ENCODE measurements at regions not wholly inside any gene's neighbourhood (a gene's known extent, or its start where the extent isn't known, plus 50 kb on each side); places are given as distances from the start of the nearest gene placed in this dataset.
"Not testable (repeated sequence)": the region's sequence is repeated elsewhere in the genome, so short reads cannot be mapped to it uniquely, and the experiment has no call there.

DNA sequence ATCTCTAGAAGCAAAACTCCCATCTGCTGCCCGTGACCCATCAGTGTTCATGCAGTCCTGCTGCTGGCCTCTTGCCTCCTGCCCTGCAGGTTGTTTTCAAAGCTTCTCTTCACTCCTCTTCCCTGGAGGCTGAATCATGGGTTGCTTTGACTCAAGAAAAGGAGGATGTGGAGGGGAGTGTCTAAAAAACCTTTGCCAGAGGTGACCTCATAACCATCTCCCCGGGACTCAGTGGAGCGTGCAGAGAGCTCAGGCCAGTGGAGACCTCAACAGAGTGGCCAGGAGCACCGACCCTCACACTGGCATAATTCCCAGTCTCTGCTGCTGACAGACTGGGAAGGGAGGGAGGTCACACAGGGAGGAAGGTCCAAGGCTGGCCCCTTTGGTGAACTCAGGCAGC, 60.9 kb upstream of the ITGA11 start:
- no peak overlapping the region for H3K4me3 ChIP-seq
- H3K4me1 ChIP-seq = peaks cover 7 to 8% of the 10 kb centered on the region in 2 donors
- intact Hi-C loops (cut with DNase I; ENCODE audit: low total_unique reads) = no loop called here
- H3K27ac ChIP-seq = peak overlapping the region; percentile 87 to 95
- TF ChIP-seq POLR2A (IDR thresholded peaks at IDR 0.05) = peak; percentile 24 to 27
- TF ChIP-seq, protein P1, sequence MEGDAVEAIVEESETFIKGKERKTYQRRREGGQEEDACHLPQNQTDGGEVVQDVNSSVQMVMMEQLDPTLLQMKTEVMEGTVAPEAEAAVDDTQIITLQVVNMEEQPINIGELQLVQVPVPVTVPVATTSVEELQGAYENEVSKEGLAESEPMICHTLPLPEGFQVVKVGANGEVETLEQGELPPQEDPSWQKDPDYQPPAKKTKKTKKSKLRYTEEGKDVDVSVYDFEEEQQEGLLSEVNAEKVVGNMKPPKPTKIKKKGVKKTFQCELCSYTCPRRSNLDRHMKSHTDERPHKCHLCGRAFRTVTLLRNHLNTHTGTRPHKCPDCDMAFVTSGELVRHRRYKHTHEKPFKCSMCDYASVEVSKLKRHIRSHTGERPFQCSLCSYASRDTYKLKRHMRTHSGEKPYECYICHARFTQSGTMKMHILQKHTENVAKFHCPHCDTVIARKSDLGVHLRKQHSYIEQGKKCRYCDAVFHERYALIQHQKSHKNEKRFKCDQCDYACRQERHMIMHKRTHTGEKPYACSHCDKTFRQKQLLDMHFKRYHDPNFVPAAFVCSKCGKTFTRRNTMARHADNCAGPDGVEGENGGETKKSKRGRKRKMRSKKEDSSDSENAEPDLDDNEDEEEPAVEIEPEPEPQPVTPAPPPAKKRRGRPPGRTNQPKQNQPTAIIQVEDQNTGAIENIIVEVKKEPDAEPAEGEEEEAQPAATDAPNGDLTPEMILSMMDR (IDR thresholded peaks at IDR 0.05) = peak in 2 of 4 experiments; percentile 6 to 25
- peak; percentile 75 to 93 for DNase-seq
- no peaks in the 10 kb centered on the region for H3K9me3 ChIP-seq
- H3K27me3 ChIP-seq = no peaks in the 10 kb centered on the region
- no peaks in the 10 kb centered on the region for H3K36me3 ChIP-seq

DNA sequence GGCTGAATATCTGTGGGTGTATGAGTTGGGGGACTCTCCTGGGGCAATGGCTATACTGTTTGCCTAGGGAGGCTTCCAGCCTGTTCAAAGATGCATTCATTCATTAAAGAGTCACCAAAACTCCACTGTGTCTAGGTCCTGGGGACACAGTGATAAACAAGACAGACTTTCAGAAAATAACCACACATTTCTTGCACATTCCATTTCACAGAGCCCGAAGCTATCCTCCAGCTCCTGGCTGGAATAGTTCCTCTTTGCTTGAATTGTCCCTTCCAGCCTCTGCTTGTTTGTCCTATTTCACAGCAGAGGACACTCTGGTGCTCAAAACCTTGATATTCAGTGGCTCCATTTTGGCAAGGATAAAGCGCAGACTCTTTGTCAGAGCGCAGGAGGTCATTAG, 61.7 kb upstream of the ITGA11 start:
- Histone ChIP-seq H3K27me3 (no peaks in the 10 kb centered on the region), H3K4me1 (peaks cover 7 to 8% of the 10 kb centered on the region in 2 donors), H3K27ac (peak overlapping the region; percentile 87 to 95), H3K4me3 (no peak overlapping the region), H3K36me3 (no peaks in the 10 kb centered on the region), H3K9me3 (no peaks in the 10 kb centered on the region)
- no peak for TF ChIP-seq POLR2A (IDR thresholded peaks at IDR 0.05)
- TF ChIP-seq, protein P1 (IDR thresholded peaks at IDR 0.05) = no peak
- DNase-seq = peak in 1 of 2 donors; percentile 12
- intact Hi-C loops (cut with DNase I; ENCODE audit: low total_unique reads) = no loop called here

DNA sequence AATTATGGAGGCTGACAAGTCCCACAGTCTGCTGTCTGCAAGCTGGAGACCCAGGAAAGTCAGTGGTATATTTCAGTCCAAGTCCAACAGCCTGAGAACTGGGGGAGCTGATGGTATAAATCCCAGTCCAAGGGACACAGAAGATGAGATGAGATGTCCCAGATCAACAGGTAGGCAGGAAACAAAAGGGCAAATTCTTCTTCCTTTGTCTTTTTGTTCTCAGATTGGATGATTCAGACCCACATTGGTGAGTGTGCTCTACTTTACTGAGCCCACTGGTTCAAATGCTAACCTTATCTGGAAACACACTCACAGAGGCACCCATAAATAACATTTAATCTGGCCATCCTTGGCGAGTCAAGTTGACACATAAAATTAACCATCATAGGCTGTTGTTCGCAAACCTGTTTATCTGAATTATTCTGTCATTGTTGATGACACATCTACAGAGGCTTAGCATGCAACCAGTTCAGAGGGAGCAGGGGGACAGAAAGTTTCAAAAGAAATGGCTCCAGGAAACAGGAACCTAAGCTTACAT, 62.7 kb upstream of the ITGA11 start:
- no peaks in the 10 kb centered on the region for H3K36me3 ChIP-seq
- no peaks in the 10 kb centered on the region for H3K9me3 ChIP-seq
- no peak overlapping the region for H3K4me3 ChIP-seq
- peak in 1 of 2 donors; percentile 36 for DNase-seq
- peaks cover 7 to 8% of the 10 kb centered on the region in 2 donors for H3K4me1 ChIP-seq
- peak overlapping the region; percentile 87 to 95 for H3K27ac ChIP-seq
- H3K27me3 ChIP-seq = no peaks in the 10 kb centered on the region
- TF ChIP-seq, protein P1 (IDR thresholded peaks at IDR 0.05) = no peak
- no peak for TF ChIP-seq POLR2A (IDR thresholded peaks at IDR 0.05)
- intact Hi-C loops (cut with DNase I; ENCODE audit: low total_unique reads) = no loop called here

DNA sequence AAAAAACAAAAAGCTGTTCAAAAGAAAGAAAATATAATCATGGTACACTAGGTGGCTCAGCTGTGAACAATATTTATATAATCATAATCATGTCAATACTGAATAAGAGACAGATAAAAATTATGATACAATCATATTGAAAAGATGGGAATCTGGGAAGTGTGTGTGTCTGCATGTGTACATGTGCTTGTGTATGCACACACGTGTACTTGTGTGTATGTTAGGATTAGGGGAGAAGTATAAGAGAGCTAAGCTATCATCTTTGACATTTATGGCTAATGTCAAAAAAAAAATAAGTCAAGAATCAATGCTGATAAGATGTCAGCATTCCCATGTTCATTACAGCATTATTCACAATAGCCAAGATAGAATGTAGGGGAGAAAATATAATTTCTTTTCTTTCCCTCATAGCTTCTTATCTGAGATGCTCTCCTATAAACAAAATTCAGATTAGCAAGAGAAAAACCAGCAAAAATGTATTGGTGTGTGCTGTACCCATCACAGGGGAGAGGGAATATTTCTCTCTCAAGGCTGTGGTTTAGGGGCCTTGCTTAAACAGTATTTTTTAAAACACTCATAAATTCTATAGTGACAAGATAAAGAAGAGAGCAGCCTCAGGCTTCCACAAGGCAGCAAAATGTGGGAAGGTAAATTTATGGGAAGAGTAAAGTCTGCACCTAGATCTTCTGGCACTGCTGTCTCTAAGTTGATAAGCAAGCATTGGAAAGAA, 63.4 kb upstream of the ITGA11 start:
- TF ChIP-seq, protein P1 (IDR thresholded peaks at IDR 0.05) = no peak
- TF ChIP-seq POLR2A (IDR thresholded peaks at IDR 0.05) = no peak
- Histone ChIP-seq H3K36me3 (no peaks in the 10 kb centered on the region), H3K27me3 (no peaks in the 10 kb centered on the region), H3K9me3 (no peaks in the 10 kb centered on the region), H3K4me1 (peaks cover 7 to 8% of the 10 kb centered on the region in 2 donors), H3K27ac (peak overlapping the region; percentile 87 to 95), H3K4me3 (no peak overlapping the region)
- intact Hi-C loops (cut with DNase I; ENCODE audit: low total_unique reads) = no loop called here
- no peak for DNase-seq

DNA sequence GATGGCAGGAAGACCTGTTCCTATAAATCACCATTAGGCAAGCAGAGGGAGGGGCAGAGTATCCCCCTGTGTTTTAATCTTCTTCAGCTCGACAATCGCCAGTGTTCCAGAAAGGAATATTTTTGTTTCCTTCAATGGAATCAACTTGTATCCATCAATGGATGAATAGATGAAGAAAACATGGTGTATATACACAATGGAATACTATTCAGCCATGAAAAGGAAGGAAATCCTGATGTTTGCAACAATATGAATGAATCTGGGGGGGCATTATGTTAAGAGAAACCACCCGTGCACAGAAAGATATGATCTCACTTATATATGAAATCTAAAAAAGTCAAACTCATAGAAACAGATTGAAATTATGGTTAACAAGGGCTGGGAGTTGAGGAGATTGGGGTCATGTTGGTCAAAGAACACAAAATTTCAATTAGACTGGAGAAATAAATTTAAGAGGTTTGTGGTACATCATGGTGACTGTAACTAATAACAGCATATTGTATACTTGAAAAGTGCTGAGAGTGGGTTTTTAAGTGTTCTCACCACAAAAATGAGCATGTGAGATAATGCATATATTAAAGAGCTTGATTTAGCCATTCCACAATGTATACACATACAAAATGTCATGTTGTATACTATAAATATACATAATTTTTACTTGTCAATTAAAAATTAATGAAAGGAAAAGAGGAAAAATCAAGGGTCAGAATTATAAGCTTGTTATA, 64.2 kb upstream of the ITGA11 start:
- H3K4me3 ChIP-seq = no peak overlapping the region
- TF ChIP-seq, protein P1 (IDR thresholded peaks at IDR 0.05) = no peak
- no peak for TF ChIP-seq POLR2A (IDR thresholded peaks at IDR 0.05)

DNA sequence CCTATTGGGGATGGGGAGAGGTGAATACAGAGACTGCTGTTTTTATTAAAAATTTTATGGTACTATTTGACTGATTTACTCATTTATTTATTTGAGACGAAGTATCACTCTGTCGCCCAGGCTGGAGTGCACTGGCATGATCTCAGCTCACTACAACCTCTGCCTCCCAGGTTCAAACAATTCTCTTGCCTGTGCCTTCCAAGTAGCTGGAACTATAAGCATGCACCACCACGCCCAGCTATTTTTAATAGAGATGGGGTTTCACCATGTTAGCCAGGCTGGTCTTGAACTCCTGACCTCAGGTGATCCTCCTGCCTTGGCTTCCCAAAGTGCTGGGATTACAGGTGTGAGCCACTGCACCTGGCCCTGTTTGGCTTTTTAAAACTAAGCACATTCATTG, 64.8 kb upstream of the ITGA11 start:
- H3K27me3 ChIP-seq; intact Hi-C loops (cut with DNase I; ENCODE audit: low total_unique reads); H3K9me3 ChIP-seq; H3K36me3 ChIP-seq; DNase-seq; H3K4me3 ChIP-seq: not testable (repeated sequence)
- peak overlapping the region; percentile 21 to 50 for H3K27ac ChIP-seq
- H3K4me1 ChIP-seq = peaks cover 8 to 11% of the 10 kb centered on the region in 2 donors

More for the DNA sequence above, 64.2 kb upstream of the ITGA11 start:
- H3K27me3 ChIP-seq = no peaks in the 10 kb centered on the region
- H3K27ac ChIP-seq = peak overlapping the region; percentile 87 to 95
- intact Hi-C loops (cut with DNase I; ENCODE audit: low total_unique reads) = no loop called here
- no peaks in the 10 kb centered on the region for H3K9me3 ChIP-seq
- no peaks in the 10 kb centered on the region for H3K36me3 ChIP-seq
- peaks cover 8 to 11% of the 10 kb centered on the region in 2 donors for H3K4me1 ChIP-seq
- no peak for DNase-seq

All from uterus (tissue), 3 donors.